NCI-H2227 treated with DMSO at 0.1 percent for 48 hours (cell line): ENCODE measurements at regions not wholly inside any gene's neighbourhood (a gene's known extent, or its start where the extent isn't known, plus 50 kb on each side); places are given as distances from the start of the nearest gene placed in this dataset.

Experiments used
- DNase-seq: peaks from one replicate; lab custom pipeline; 2025; lab: John Stamatoyannopoulos, UW

- no peak for DNase-seq
Measured at GRCh38 chr3:15952543-15953175, 154.9 kb upstream of the ANKRD28 start.

DNA sequence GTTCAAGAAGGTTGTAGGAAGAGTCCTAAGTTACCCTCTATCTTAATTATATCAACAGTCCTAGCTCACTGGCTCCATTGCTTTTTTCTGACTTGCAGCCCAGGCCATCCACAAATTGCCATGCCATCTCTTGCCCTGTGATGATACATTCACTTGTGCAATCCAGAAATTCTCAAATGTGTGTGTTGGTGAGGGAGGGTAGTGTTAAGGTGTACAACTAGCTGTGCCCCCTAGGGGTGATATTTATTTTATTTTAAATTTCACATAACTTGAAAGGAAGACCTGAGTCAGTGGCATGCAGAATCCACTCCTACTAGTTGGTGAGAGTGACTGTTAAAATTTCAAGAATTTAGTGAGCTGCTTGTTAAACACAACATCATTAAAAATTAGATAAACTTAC lies 156.1 kb upstream of the ANKRD28 start:
- DNase-seq: no peak

DNA sequence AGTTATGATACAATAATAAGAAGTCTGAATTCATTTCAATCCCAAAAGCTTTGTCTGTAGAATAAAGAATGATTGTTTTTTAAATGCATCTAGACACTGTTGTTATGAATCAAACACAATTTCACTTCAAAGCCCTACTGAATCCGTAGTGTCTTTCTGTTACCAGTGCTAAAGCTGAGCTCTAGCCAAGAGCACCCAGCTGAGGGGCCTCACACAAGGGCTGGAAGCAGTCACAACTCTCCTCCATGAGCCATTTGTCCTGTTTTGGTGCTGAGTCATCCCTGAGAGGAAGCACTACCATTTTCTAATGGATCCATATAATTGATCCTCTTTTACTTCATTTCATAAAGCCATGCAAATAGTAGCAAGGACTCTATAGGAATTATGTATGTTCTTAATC lies 158.2 kb upstream of the ANKRD28 start:
- no peak for DNase-seq

DNA sequence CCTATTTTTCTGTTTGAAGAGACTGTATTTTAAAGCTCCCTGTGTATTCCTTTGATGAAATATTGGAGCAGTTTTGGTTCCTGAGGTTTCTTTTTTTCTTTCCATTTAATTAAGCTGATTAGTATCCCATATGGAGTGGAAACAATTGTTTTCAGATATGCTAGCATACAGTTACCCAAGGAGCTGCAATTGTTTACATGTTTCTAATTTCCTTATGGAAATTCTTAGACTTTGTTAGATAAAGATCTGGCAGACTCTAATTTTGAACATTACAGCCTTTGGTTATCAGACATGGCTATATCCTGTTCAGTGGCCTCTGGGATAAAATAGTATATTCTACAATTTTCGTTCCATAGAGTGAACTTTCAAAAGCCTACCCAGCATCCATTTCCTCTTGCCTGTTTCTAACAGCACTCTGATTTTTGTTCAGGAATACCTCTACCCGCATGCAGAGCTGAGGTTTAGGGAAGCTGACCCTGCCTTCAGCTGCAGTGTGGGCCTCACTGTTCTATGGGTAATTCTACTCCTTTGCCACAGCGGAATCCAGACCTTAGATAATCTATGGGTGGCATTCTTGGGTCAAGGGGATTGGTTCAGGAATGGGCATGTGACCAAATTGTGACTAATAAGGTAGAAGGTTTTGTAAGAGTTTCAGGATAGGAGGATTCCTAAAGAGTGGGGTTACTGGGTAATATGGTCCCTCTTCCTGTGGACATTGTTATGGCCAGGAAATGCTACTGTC lies 161.1 kb upstream of the ANKRD28 start:
- no peak for DNase-seq

GRCh38 chr3:15959434-15959811 lies 161.6 kb upstream of the ANKRD28 start:
- no peak for DNase-seq

DNA sequence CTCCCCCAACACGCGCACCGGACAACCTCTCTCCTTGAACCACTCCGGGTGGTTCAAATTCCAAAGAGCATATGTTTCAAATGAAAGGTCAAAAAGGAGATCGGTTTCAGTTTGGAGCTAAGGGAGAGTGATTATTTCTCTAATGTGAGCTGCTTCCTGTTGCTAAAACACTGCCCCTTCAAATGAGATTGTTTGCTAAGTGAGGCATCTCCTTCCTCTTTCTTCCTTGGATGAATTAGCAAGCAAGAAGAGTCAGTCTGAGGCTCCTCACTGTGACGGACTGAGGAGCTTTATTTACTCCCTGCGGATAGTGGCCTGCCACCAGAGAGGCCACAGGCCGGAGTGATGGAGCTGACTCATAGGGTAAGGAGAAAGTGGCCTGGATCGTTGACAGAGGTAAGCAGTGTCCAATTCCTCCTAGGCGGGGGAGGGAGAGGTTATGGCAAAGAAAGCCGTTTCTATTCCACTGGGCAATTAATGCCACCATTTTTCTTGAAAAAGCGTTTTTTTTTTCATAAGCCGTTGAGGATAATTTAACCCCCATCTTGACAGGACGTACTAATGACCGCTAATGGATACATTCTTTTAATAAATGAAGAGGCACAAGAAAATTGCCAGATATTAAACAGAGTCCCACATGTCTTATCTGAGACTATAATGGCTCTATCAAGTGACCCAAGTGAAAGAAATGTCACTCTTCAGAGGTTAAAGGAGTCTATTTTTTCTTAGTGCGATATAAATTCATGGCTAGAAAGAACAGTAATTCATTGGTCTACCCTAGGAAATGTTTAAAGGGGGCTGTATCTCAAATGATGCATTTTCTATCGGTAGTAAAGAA lies 167.0 kb upstream of the ANKRD28 start:
- DNase-seq: no peak

GRCh38 chr3:15967577-15967976 lies 169.8 kb upstream of the ANKRD28 start:
- DNase-seq: no peak

DNA sequence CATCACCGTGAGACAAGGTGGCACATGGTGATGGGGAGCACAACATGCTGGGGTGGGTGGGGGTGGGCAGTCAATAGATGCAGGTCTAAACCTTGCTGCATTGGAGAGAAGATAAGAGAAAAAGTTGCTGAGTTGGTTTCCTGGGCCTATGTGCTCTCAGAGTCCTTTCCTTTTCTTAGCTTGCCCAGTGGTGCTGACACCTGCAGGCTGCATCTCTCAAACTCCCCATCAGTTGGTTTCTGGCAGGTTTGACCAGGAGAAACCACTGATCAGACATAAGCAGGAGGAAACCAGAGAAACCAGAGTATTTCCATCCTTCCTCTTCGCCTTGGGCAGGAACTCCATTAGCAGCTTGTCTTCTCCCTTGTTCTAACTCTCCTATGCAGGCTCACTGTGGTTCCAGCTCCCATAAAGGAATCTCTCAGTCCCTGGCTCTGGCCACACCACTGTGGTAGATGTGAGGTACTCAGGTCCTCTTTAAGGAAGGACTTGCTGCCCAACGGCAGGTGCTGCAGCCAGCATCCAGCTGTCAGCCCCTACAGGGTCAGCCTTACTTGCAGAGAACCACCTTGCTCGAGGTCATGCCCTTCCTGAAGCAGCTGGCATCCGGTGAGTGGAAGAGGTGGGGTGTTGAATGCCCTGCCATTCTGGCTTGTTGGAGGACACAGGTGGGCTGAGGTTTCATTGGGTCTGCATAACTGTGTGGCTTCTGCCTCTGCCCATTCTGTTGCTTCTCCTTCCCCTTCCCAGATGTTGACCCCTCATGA lies 172.3 kb upstream of the ANKRD28 start:
- DNase-seq: no peak

- no peak for DNase-seq
Measured at GRCh38 chr3:15973414-15973813, 175.6 kb upstream of the ANKRD28 start.

GRCh38 chr3:15973940-15974339 lies 176.2 kb upstream of the ANKRD28 start:
- DNase-seq: no peak

- no peak for DNase-seq
Measured at GRCh38 chr3:15974647-15975046, 176.9 kb upstream of the ANKRD28 start.

GRCh38 chr3:15976524-15976923 lies 178.7 kb upstream of the ANKRD28 start:
- no peak for DNase-seq

DNA sequence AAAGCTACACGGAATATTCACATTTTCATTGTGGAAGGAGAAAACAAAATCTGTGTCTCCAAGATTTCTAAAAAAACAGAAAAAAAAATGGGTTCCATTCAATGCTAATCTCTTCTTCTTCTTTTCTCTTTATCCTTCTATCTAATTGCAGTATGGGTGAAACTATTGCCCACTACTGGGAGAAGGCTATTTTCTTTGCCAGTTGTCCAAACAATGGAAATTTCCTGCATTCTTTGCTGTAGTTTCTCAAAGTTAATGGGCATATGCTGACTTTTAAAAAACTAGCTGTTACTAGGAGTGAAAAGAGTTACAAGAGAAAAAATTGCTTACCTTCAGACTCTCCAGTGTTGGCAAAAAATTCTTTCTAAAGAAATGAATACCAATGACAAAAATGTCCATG lies 179.3 kb upstream of the ANKRD28 start:
- no peak for DNase-seq

GRCh38 chr3:15977598-15978232 lies 179.9 kb upstream of the ANKRD28 start:
- DNase-seq: no peak

DNA sequence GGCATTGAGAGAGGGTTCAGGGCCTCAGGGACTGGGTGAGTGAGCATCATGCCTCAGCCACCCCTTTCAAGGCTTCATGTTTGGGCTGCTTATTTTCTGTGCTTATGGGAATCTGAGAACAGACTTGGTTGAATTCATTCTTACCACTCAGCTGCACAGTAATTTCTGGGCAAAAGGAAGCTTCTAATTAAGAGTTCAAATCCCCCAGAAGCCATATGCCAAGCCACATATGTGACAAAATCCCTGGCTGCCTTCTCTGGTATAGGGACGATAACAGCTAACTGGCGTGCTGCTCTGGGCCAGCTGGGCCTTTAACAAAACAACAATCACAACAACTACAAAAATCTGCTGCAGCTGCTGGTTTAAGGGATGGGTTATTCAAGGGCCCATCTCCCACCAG lies 181.0 kb upstream of the ANKRD28 start:
- DNase-seq: no peak

DNA sequence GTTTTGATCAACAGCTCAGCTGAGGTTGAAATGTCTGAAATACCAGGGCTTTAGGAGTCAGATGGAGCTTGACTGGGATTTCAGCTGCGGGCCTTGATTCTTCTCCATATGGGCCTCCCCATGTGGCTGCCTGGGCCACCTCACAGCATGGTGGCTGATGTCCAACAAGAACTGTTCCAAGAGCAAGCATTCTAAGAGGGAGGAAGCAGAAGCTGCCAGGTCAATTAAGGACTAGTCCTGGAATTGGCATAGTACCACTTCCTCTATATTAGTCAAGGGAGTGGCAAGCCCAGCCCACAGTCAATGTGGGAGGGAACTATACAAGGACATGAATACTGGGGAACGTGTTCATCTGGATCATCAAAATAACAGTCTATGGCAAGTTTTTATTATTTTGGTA lies 181.7 kb upstream of the ANKRD28 start:
- no peak for DNase-seq

DNA sequence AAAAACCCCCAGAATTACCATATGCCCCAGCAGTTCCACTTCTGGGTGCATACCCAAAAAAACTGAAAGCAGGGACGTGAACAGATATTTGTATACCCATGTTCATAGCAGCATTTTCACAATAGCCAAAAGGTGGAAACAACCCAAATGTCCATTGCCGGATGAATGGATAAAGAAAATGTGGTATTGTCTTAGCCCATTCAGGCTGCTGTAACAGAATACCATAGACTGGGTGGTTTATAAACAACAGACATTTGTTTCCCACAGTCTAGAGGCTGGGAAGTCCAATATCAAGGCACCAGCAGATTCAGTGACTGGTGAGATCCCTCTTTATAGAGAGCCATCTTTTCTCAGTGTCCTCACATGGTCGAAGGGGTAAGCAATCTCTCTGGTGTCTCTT lies 182.1 kb upstream of the ANKRD28 start:
- DNase-seq: no peak

DNA sequence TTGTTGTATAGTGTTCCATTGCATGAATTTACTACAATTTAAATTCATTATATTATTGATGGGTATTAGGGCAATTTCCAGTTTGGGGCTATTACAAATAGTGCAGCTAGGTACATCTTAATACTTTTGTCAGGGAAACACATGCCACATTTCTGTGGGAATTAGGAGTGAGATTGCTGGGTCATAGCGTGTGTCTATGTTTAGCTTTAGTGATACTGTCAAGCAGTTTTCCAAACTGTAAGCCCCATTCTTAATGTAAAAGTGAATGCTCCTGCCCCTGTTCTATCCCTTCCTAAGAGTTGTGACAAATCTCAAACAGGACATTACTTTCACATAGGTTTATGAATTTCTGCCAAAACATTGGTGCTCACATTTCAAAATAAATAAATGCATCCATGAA lies 184.5 kb upstream of the ANKRD28 start:
- no peak for DNase-seq

DNA sequence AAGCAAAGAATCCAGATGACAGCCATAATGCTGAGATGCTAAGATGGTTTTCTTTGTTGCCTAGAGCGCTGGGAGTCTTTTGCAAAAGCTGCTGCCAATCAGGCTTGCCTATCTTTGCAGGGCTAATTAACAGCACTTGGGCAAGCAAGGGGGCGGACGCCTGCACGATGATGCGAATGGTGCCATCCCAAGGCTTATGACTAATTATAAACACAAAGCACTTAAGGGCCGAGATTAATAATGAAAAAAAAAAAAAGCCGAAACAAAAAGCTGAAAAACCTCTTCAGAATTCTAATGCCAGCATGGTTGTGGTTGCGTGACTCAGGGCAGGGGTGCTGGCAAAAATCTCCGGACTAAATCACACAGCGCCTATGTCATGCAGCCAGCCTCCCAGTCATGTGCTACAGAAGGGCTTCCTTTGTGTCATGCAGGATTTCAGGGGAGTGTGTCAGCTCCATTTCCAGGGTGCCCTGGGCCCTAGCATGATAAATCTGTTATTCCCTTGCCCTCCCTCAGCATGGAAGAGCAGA lies 185.0 kb upstream of the ANKRD28 start:
- DNase-seq: peak; percentile 19

GRCh38 chr3:15983232-15983631 lies 185.5 kb upstream of the ANKRD28 start:
- DNase-seq: no peak

GRCh38 chr3:15983693-15984092 lies 185.9 kb upstream of the ANKRD28 start:
- DNase-seq: no peak

DNA sequence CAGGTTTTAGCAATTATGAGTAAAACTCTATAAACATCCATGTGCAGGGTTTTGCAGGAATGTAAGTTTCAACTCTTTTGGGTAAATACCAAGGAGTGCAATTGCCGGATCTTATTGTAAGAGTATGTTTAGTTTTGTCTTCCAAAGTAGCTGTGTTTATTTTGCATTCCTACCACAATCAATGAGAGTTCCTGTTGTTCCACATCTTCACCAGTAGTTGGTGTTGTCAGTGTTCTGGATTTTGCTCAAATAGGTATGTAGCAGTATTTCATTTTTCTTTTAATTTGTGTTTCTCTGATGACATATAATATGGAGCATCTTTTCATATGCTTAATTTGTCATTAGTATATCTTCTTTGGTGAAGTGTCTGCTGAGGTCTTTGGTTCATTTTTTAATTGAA lies 185.1 kb upstream of the GALNT15 start:
- no peak for DNase-seq
